HK-2 (cell line): ENCODE measurements at regions not wholly inside any gene's neighbourhood (a gene's known extent, or its start where the extent isn't known, plus 50 kb on each side); places are given as distances from the start of the nearest gene placed in this dataset.

Experiments
- DNase-seq: peaks from one replicate; pipeline ENCODE4 v3.0.0-alpha.2; 2018; ENCODE audit not compliant: unreplicated experiment

GRCh38 chr2:18133310-18133709 lies 254.8 kb downstream of the KCNS3 start:
- DNase-seq = no peak

- DNase-seq = no peak
Observed at GRCh38 chr2:18132697-18133096, 254.2 kb downstream of the KCNS3 start.

GRCh38 chr2:18131761-18132160 lies 253.3 kb downstream of the KCNS3 start:
- no peak for DNase-seq

DNA sequence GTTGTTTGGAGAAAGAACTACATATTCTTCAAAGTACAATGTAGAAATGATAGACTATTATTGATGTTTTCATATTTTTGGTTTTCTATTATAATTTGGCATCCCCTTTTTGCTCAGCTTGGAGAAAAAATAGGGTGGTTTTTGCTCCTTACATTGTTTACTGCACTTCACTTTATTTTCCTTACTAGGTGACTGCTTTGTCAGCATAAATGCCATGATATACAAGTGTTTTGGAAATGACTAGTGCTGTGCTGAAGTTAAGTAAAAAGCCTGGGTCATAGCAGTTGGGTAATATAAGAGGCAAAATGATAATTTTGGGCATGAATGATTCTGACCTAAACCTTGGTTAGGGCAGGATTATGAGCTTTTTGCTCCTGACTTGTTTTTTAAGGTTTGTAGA lies 250.9 kb downstream of the KCNS3 start:
- DNase-seq = no peak

- no peak for DNase-seq
Observed at GRCh38 chr2:18125303-18125702, 246.8 kb downstream of the KCNS3 start.

DNA sequence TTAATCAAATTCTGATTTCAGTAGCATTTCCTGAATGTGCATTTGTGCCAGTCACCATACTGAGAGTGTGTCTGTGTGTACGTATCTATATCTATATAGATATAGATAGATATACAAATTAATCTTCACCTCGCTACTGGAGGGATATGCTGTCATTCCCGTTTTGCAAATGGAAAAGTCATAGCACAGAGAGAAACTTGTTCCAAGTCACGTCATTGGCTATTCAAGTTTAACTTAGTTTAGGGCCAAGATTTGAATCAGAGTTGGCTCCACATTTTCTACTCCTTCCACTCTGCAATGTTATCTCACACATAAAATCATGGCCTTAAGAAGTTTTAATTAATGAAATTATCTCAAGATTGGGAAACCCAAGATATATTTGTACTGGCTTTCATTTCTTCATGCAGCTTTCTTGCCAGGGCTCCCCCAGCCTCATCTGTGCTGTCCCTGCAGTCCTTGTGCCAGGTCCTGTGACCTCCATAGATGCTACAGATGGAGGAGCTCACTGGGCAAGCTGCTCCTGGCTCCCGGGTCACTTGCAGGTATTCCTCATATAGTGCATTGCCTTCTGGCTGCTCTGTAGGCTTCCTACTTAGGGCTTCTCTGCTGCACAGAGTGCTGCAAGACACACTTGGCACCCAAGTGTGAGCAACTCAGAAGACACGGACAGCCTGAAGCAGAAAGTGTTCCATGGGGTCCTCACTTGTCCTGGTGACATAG lies 245.8 kb downstream of the KCNS3 start:
- no peak for DNase-seq

- no peak for DNase-seq
Observed at GRCh38 chr2:18123577-18123976, 245.1 kb downstream of the KCNS3 start.

GRCh38 chr2:18123211-18123570 lies 244.7 kb downstream of the KCNS3 start:
- no peak for DNase-seq

GRCh38 chr2:18122544-18123210 lies 244.2 kb downstream of the KCNS3 start:
- DNase-seq = no peak

DNA sequence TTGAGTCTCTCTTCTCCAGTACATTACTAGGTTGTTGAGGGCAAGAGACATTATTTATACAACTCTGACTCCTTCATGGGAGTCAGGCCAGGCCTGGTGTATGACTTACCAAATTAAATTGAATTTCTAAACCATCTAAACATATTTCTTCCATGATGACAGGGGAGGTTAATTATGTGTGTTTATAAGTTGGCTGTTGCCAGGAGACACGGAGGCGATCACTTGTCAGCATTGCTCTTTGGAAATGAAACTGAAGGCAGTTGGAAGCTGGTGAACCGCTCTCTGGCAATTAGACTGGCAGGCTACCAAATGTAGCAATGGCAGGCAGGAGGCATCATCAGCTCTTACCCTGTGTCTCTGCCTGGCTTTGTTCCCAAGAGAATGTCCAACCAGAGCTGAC lies 241.4 kb downstream of the KCNS3 start:
- DNase-seq = no peak

DNA sequence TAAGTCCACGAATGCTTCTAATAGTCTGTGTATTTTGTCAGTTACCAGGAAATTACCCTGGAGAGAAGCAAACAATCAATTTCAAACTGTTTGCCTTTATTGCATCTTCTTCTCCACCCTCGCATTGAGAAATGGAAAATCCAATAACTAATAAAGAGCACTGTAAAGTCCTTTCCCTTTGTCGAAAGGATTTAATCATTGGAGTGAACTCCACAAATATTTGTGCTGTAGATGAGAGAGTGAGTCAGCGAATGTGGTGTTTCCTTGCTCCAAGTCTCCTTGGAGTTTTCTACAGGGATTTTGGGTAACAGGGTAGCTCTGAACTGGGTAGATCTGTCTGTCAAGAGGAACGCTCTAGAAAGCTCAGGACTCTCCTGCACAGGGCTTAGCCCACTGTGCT lies 240.2 kb downstream of the KCNS3 start:
- DNase-seq = no peak

GRCh38 chr2:18117592-18117991 lies 239.1 kb downstream of the KCNS3 start:
- DNase-seq = peak; percentile 26

- no peak for DNase-seq
Observed at GRCh38 chr2:18110222-18110621, 231.8 kb downstream of the KCNS3 start.

DNA sequence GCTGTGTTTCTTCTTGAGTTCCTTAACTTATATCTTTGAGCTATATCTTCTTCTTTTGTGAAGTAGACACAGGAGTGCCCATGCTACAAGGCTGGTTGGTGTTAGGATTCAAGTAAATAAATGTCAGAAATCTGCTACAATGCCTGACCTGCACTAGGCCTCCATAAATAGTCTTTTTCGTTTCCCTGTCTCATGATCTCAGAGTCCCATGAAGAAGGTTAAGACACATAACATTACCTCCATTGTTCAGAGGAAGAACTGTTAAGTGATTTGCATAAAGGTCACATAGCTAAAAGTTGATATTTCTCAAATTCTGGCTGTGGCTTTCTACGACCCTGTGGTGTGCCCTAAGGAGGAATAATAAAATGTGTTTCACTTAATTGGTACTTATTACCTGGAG lies 228.4 kb downstream of the KCNS3 start:
- DNase-seq = no peak

GRCh38 chr2:18105929-18106328 lies 227.5 kb downstream of the KCNS3 start:
- no peak for DNase-seq

GRCh38 chr2:18104595-18105224 lies 226.2 kb downstream of the KCNS3 start:
- DNase-seq = no peak

- no peak for DNase-seq
Observed at GRCh38 chr2:18096836-18097405, 218.5 kb downstream of the KCNS3 start.

- no peak for DNase-seq
Observed at GRCh38 chr2:18094277-18094676, 215.8 kb downstream of the KCNS3 start.

- no peak for DNase-seq
Observed at GRCh38 chr2:18093196-18093595, 214.7 kb downstream of the KCNS3 start.

DNA sequence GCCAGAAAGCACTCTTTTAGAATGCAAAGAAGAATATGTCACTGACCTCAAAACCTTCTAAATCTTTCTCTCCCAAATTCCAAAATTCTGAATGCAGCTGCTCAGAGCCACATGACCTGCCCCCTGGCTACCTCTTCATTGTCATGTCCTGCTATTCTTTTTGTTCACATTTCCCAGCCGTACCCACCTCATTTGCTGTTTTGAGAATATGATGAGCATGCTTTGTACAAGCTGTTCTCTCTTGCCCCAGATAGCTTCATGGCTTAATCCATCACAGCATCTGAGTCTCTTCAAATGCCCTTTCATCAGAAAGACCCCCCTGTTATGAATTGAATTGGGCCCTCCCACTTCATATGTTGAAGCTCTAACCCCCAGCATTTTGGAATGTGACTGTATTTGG lies 214.3 kb downstream of the KCNS3 start:
- DNase-seq = no peak

DNA sequence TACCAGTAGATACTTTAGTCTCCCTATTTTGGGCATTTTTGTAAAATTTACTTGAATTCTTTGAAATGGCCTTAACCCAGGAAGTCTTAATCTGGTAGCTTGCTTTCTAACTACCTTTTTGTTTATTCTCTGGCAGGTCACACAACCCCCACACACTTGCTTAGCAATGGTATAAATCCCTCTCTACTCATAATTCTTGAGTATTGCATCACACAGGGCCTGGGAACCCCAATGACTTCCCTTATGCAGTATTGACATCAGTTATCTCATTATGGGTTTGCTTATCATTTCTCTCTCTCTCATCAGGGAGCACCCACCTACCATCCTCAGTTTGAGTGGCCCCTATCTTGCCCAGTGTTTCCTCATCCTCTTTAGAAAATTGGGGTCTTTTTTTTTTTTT lies 207.1 kb downstream of the KCNS3 start:
- no peak for DNase-seq

- DNase-seq = no peak
Observed at GRCh38 chr2:18084376-18084775, 205.9 kb downstream of the KCNS3 start.

- DNase-seq = no peak
Observed at GRCh38 chr2:18083806-18084205, 205.3 kb downstream of the KCNS3 start.
